ENCODE measurements at regions not wholly inside any gene's neighbourhood (a gene's known extent, or its start where the extent isn't known, plus 50 kb on each side); places are given as distances from the start of the nearest gene placed in this dataset.
"Not testable (repeated sequence)": the region's sequence is repeated elsewhere in the genome, so short reads cannot be mapped to it uniquely, and the experiment has no call there.

DNA sequence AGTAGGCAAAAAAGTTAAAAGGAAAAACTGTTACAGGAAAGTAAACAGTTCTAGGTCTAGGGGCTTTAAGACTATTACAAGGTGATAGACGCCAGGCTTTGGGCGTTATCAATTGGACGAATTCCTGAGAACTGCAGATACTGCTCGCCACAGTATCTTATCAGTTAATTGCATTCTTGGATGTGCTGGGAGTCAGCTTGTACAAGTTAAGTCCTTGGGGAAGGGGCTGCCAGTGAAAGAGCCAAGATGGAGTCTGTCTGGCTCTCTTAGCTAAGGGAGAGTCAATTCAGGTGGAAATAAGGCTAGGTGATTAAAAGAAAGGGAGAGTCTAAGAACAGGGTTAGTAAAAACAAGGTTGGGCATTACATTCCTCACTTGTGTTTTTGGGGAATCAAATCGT is 90.3 kb upstream of the FAM90A1 start:
- TF ChIP-seq, protein P1, sequence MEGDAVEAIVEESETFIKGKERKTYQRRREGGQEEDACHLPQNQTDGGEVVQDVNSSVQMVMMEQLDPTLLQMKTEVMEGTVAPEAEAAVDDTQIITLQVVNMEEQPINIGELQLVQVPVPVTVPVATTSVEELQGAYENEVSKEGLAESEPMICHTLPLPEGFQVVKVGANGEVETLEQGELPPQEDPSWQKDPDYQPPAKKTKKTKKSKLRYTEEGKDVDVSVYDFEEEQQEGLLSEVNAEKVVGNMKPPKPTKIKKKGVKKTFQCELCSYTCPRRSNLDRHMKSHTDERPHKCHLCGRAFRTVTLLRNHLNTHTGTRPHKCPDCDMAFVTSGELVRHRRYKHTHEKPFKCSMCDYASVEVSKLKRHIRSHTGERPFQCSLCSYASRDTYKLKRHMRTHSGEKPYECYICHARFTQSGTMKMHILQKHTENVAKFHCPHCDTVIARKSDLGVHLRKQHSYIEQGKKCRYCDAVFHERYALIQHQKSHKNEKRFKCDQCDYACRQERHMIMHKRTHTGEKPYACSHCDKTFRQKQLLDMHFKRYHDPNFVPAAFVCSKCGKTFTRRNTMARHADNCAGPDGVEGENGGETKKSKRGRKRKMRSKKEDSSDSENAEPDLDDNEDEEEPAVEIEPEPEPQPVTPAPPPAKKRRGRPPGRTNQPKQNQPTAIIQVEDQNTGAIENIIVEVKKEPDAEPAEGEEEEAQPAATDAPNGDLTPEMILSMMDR (IDR thresholded peaks at IDR 0.05), result not testable (repeated sequence)
- TF ChIP-seq ZFX (IDR thresholded peaks at IDR 0.05; ENCODE audit: borderline replicate concordance), result not testable (repeated sequence)

All from 22Rv1 (cell line).